GM23248 (cell line): ENCODE measurements at regions not wholly inside any gene's neighbourhood (a gene's known extent, or its start where the extent isn't known, plus 50 kb on each side); places are given as distances from the start of the nearest gene placed in this dataset.

ENCODE experiments used
- EZH2 ChIP-seq: fragments of 200-600 bp; sonication (generic); IDR thresholded peaks from 2 replicates; pipeline ENCODE4 v1.6.1; 2018; ENCODE audit warnings: antibody characterized with exemption, mild to moderate bottlenecking; ENCODE audit not compliant: insufficient read depth, poor library complexity, severe bottlenecking
- EZH2phosphoT487 ChIP-seq: fragments of 200-600 bp; sonication (generic); IDR thresholded peaks from 2 replicates; pipeline ENCODE4 v1.6.1; 2018; ENCODE audit warnings: antibody characterized with exemption, moderate library complexity, mild to moderate bottlenecking, low read depth; ENCODE audit not compliant: insufficient read depth

GRCh38 chr12:114054982-114055381 lies 88.9 kb upstream of the RBM19 start:
- TF ChIP-seq EZH2 (no peak), EZH2phosphoT487 (no peak)
